Thymus (tissue), 11 donors: ENCODE measurements at regions not wholly inside any gene's neighbourhood (a gene's known extent, or its start where the extent isn't known, plus 50 kb on each side); places are given as distances from the start of the nearest gene placed in this dataset.
"Not testable (repeated sequence)": the region's sequence is repeated elsewhere in the genome, so short reads cannot be mapped to it uniquely, and the experiment has no call there.

ENCODE experiments used
- DNase-seq, 9 donors: peaks; one replicate each; pipeline ENCODE4 v3.0.0-alpha.2; 2013; ENCODE audit warnings: low spot score in 9 of 9, low read depth in 6 of 9, missing footprints in 1 of 9
- H3K27ac ChIP-seq, 2 donors: one replicate each; pipeline ENCODE4 v1.5.1; 2013; ENCODE audit warnings: control low read depth in 1 of 2, low read depth in 1 of 2, low read length in 1 of 2, mild to moderate bottlenecking in 1 of 2, moderate library complexity in 1 of 2
- H3K27me3 ChIP-seq, 2 donors: one replicate each; pipeline ENCODE4 v1.5.1; 2013; ENCODE audit warnings: low read length in 1 of 2; ENCODE audit not compliant: control insufficient read depth in 2 of 2, insufficient read depth in 1 of 2
- H3K36me3 ChIP-seq, 2 donors: one replicate each; pipeline ENCODE4 v1.5.1; 2013; ENCODE audit warnings: low read length in 1 of 2, mild to moderate bottlenecking in 1 of 2, moderate library complexity in 1 of 2; ENCODE audit not compliant: control insufficient read depth in 2 of 2, insufficient read depth in 2 of 2
- H3K4me1 ChIP-seq, 2 donors: one replicate each; pipeline ENCODE4 v1.5.1; 2013; ENCODE audit warnings: low read length in 2 of 2; ENCODE audit not compliant: control insufficient read depth in 2 of 2, insufficient read depth in 2 of 2
- H3K4me3 ChIP-seq, 2 donors: one replicate each; pipeline ENCODE4 v1.5.1; 2013; ENCODE audit warnings: low read length in 2 of 2, control low read depth in 1 of 2, mild to moderate bottlenecking in 1 of 2
- H3K9me3 ChIP-seq, 2 donors: one replicate each; pipeline ENCODE4 v1.5.1; 2013; ENCODE audit warnings: low read length in 1 of 2, mild to moderate bottlenecking in 1 of 2; ENCODE audit not compliant: control insufficient read depth in 2 of 2, insufficient read depth in 1 of 2
- WGBS: extraction: QIAGEN DNeasy Blood & Tissue Kit; methylation state at CpG from one replicate; pipeline ENCODE4 v1.1.7; 2013; 5-methylcytosine and 5-hydroxymethylcytosine counted together
- donor health status: healthy.

- H3K36me3 ChIP-seq = no peaks in the 10 kb centered on the region
- H3K9me3 ChIP-seq = peaks cover 0 to 7% of the 10 kb centered on the region in 2 donors
- DNase-seq = no peak
- no peak overlapping the region for H3K4me3 ChIP-seq
- no peak overlapping the region for H3K27ac ChIP-seq
- H3K4me1 ChIP-seq = no peaks in the 10 kb centered on the region
- H3K27me3 ChIP-seq = no peaks in the 10 kb centered on the region
- 86% methylated on average over 1 of the region's 1 CpG for WGBS
Observed at GRCh38 chr6:94902974-94903628, 674.2 kb upstream of the MANEA start.

- Histone ChIP-seq H3K4me3 (no peak overlapping the region), H3K27ac (no peak overlapping the region), H3K9me3 (peaks cover 0 to 7% of the 10 kb centered on the region in 2 donors), H3K4me1 (no peaks in the 10 kb centered on the region), H3K36me3 (no peaks in the 10 kb centered on the region), H3K27me3 (no peaks in the 10 kb centered on the region)
- 84% methylated on average over 2 of the region's 2 CpGs for WGBS
- DNase-seq = no peak
Observed at GRCh38 chr6:94899191-94899590, 678.1 kb upstream of the MANEA start.

- no peak for DNase-seq
- WGBS = 75% methylated on average over 3 of the region's 3 CpGs
- no peaks in the 10 kb centered on the region for H3K4me1 ChIP-seq
- no peaks in the 10 kb centered on the region for H3K9me3 ChIP-seq
- no peak overlapping the region for H3K4me3 ChIP-seq
- H3K27me3 ChIP-seq = no peaks in the 10 kb centered on the region
- no peaks in the 10 kb centered on the region for H3K36me3 ChIP-seq
- no peak overlapping the region for H3K27ac ChIP-seq
Observed at GRCh38 chr6:94894300-94894699, 683.0 kb upstream of the MANEA start.

GRCh38 chr6:94893327-94893726 lies 684.0 kb upstream of the MANEA start:
- Histone ChIP-seq H3K4me3 (no peak overlapping the region), H3K36me3 (no peaks in the 10 kb centered on the region), H3K27me3 (no peaks in the 10 kb centered on the region), H3K9me3 (no peaks in the 10 kb centered on the region), H3K4me1 (no peaks in the 10 kb centered on the region), H3K27ac (no peak overlapping the region)
- no peak for DNase-seq
- 88% methylated on average over 2 of the region's 2 CpGs for WGBS

- H3K9me3 ChIP-seq, H3K36me3 ChIP-seq, H3K4me1 ChIP-seq, H3K27me3 ChIP-seq, H3K27ac ChIP-seq, DNase-seq, H3K4me3 ChIP-seq: not testable (repeated sequence)
- WGBS = 93% methylated on average over 5 of the region's 5 CpGs
Observed at GRCh38 chr6:94873819-94874218, 703.5 kb upstream of the MANEA start.

- no peaks in the 10 kb centered on the region for H3K9me3 ChIP-seq
- no peak for DNase-seq
- no peaks in the 10 kb centered on the region for H3K36me3 ChIP-seq
- no peak overlapping the region for H3K4me3 ChIP-seq
- H3K27ac ChIP-seq = no peak overlapping the region
- no peaks in the 10 kb centered on the region for H3K4me1 ChIP-seq
- 78% methylated on average over 1 of the region's 1 CpG for WGBS
- no peaks in the 10 kb centered on the region for H3K27me3 ChIP-seq
Observed at GRCh38 chr6:94862112-94862511, 715.2 kb upstream of the MANEA start.

GRCh38 chr6:94859924-94860323 lies 717.4 kb upstream of the MANEA start:
- no peak overlapping the region for H3K4me3 ChIP-seq
- no peaks in the 10 kb centered on the region for H3K4me1 ChIP-seq
- no peak overlapping the region for H3K27ac ChIP-seq
- WGBS = 91% methylated on average over 4 of the region's 4 CpGs
- H3K36me3 ChIP-seq = no peaks in the 10 kb centered on the region
- no peaks in the 10 kb centered on the region for H3K9me3 ChIP-seq
- no peaks in the 10 kb centered on the region for H3K27me3 ChIP-seq
- no peak for DNase-seq

- not testable (repeated sequence) for H3K4me3 ChIP-seq, H3K4me1 ChIP-seq, H3K27me3 ChIP-seq, DNase-seq, H3K36me3 ChIP-seq, H3K9me3 ChIP-seq, H3K27ac ChIP-seq
- 93% methylated on average over 3 of the region's 3 CpGs for WGBS
Observed at GRCh38 chr6:94856999-94857398, 720.3 kb upstream of the MANEA start.

GRCh38 chr6:94851329-94851728 lies 726.0 kb upstream of the MANEA start:
- not testable (repeated sequence) for H3K27ac ChIP-seq, H3K27me3 ChIP-seq, H3K4me3 ChIP-seq, H3K4me1 ChIP-seq, H3K9me3 ChIP-seq, DNase-seq, H3K36me3 ChIP-seq
- 86% methylated on average over 7 of the region's 8 CpGs for WGBS

- Histone ChIP-seq H3K4me1 (no peaks in the 10 kb centered on the region), H3K4me3 (no peak overlapping the region), H3K9me3 (no peaks in the 10 kb centered on the region), H3K27ac (no peak overlapping the region), H3K27me3 (no peaks in the 10 kb centered on the region), H3K36me3 (no peaks in the 10 kb centered on the region)
- WGBS = 84% methylated on average over 1 of the region's 1 CpG
- no peak for DNase-seq
Observed at GRCh38 chr6:94845742-94846141, 731.6 kb upstream of the MANEA start.
